Left cardiac atrium (tissue), 4 donors: ENCODE measurements at regions not wholly inside any gene's neighbourhood (a gene's known extent, or its start where the extent isn't known, plus 50 kb on each side); places are given as distances from the start of the nearest gene placed in this dataset.
A peak's percentile ranks its signal among the peaks of the same experiment; 100 is the strongest.
"Not testable (repeated sequence)": the region's sequence is repeated elsewhere in the genome, so short reads cannot be mapped to it uniquely, and the experiment has no call there.

Experiments
- ATAC-seq, 2 donors: fragments of 200-7000 bp; cut with Tn5 transposase; one replicate each; pipeline ENCODE4 v1.9.1; 2020; ENCODE audit warnings: mild to moderate bottlenecking in 2 of 2, moderate library complexity in 2 of 2
- DNase-seq: peaks from one replicate; pipeline ENCODE4 v3.0.0-alpha.2; 2020
- intact Hi-C, 2 donors: fragments of 100-400 bp; cut with DNase I; formaldehyde crosslinking; loops; one replicate each; pipeline versions ENCODE4 v1.14.1 to v1.15.1; 2022 to 2023
- donor health status: DM: no; HTN: yes; CAD: no.
- donor health status: DM: no; HTN: yes; CAD: no; lungs with severe emphysema.
- donor health status: DM: yes; HTN: yes; CAD: no.
- donor health status: Dilated cardiomyopathy.

DNA sequence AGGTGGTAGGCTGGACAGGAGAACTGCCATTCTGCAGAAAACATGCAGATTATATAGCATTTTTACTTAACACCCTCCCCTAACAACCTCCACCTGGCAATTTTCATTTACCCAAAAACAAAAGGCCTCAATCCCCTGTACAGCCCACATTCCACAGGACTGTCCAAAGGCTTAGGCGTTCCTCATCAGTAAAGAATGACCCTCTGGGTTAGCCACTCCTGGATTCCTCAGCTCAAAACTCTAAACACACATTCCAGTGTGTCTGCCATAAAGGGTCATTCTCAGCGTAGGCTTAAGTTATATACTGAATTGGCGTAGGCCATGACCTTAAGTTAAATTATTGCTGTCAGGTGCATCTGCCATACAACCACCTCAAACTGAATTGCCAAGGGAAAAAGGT, 261.8 kb upstream of the CHAC2 start:
- no peak for DNase-seq
- intact Hi-C loops, result no loop called here
- no peak for ATAC-seq

DNA sequence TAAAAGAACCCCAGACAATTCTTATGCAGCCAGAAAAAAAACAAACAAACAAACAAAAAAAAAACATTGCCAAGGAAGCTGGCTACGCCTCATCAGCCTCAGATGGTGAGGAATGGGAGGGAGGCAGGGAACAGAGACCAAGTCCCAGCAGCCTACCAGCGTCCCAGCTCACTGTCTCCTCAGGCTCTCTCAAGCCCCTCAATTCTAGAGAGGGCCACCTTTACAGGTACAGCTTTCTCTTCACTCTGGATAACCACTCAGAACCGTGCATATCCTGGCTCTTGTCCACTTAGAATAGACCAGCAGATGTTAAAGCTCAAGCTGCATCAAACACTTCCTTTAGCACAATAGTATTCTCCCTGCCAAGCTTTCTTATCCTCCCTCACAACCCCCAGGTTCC, 263.1 kb upstream of the CHAC2 start:
- intact Hi-C loops, result no loop called here
- DNase-seq (no peak), ATAC-seq (no peak)

DNA sequence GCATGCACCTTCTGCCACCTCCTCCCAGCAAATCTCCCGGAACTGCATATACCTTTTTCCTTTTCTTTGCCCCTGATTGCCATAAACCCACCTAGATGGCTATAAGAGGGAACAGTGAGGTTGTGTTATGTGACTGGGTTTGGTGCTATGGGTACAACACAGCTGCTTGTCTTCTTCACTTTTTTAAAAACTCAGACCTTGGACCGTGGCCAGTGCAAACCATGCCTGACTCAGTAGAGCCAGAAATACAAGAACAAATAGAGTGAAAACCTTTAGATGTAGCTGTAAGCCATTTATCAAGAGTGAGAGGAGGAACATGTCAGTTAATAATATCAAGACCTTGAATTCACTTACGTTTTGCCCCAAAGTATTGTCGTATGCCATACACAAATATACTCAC, 267.4 kb upstream of the CHAC2 start:
- DNase-seq (no peak), ATAC-seq (no peak)
- intact Hi-C loops, result no loop called here

DNA sequence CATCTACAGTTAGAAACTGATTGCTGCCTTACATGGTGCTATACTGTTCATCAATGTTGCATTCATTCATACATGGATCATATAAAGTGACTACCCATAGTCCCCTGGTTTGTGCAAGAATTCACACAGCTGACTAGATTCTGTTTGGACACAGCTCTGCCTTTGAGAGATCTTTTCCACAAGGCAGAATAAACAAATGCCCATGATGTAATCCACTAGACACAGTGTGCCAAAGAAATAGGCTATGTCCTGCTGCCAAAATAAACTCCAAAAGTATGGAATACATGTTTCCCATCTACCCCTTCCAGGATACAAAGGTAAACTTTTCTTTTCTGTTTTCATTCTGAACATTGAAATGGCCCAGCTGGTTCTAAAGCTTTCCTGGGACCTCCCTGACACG, 269.4 kb upstream of the CHAC2 start:
- intact Hi-C loops, result no loop called here
- peak; percentile 68 to 82 for ATAC-seq

DNA sequence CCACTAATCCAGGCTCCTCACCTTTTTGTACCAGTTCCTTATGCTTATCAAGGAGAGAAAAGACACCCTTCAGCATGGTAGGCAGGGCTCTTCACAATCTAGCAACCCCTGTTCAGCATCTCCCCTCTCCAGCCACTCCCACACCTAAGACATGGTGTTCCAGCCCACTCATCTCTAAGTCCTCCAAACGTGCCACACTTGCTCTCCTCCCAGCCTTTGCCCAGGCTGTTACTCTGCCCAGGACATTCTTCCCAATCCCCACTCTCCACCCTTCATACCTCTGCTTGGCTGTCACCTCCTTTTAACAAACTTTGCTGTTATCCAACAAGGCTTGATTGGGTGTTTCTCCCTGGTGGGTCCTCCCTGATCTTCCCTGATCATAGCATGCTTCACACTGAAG, 270.6 kb upstream of the CHAC2 start:
- ATAC-seq (no peak), DNase-seq (no peak)
- intact Hi-C loops, result no loop called here

More for the DNA sequence above, 269.4 kb upstream of the CHAC2 start:
- no peak for DNase-seq

DNA sequence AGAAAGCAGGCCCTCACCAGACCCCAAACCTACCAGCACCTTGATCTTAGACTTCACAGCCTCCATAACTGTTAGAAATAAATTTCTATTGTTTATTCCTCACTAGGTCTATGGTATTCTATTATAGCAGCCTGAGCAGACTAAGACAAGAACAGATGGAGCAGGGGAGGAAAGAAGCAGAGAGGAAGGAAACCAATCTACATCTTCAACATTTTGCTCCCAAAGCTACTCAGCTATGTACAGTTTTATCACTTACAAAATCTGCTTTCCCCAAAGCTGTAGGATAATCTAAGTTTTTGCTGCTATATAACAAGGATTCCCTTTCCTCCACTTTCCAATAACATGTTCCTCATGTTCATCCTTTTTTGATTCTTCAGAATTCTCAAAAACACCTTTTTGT, 274.4 kb upstream of the CHAC2 start:
- DNase-seq (no peak), ATAC-seq (no peak)
- intact Hi-C loops, result no loop called here

DNA sequence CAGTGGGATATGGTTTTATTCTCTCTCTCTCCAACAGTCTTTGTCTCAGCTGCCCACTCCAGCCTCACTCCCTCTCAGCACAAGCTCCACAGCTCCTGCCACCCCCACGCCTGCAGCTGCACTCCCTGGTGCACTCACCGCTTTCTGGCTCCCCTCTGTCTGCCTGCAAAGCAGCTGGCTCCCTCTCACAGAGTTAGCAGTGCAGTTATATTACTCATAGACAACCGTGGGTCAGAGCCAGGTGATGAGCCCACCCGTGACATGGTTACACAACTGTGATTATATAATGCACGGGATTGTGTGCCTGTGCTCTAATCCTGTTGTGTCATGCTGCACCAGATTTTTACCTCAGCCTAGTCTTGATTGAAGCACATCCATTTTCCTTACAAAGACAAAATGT, 276.9 kb upstream of the CHAC2 start:
- intact Hi-C loops, result no loop called here
- DNase-seq (peak; percentile 31), ATAC-seq (peak in 1 of 2 donors; percentile 98)

DNA sequence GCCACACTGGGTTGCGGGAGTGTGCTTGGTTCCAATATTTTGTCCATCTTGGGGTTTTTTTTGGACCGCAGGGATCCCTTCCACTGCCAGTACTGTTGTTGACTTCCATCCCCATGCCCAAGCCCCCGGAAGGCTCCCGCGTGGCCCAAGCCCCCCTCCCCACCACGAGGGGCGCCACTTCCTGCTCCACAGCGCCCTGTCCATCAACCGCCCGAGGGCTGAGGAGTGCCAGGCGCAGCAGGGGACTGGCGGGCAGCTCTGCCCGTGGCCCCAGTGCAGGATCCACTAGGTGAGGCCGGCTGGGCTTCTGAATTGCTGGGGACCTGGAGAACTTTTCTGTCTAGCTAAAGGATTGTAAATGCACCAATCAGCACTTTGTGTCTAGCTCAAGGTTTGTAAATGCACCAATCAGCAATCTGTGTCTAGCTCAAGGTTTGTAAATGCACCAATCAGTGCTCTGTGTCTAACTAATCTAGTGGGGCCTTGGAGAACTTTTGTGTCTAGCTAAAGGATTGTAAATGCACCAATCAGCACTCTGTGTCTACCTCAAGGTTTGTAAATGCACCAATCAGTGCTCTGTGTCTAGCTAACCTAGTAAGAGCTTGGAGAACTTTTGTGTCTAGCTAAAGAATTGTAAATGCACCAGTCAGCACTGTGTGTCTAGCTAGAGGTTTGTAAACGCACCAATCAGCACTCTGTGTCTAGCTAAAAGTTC, 281.3 kb upstream of the CHAC2 start:
- intact Hi-C loops, ATAC-seq, DNase-seq: not testable (repeated sequence)

DNA sequence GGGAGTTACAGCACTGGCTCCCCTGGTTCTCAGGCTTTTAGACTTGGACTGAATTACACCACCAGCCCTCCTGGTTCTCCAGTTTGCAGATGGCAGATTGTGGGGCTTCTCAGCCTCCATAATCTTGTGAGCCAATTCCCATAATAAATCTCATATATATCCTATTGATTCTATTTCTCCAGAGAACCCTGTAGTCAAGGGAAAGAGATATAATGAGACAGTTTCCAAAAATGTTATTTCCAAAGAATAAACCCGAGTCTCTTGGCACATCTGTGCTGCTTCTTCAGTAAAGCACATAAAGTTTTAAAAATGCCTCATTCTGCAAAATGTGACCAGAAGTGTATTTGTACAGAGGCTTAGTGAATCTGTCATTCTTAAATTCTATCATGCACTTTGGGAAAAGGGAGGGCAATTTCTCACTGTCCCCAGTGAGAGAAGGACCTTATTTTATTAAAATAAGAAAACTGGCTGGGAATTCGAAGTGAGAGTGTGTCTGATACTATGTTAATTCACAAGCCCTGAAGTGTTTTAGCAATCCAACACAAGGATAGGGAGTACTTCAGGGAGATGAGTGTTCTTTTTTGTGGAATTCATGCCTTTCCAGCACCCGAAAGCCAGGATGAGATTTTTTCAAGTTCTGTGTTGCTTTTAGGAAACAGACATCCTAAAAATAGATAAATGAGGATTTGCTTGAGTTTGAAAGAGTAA, 282.4 kb upstream of the CHAC2 start:
- no peak for DNase-seq
- intact Hi-C loops, result no loop called here
- ATAC-seq, result no peak

DNA sequence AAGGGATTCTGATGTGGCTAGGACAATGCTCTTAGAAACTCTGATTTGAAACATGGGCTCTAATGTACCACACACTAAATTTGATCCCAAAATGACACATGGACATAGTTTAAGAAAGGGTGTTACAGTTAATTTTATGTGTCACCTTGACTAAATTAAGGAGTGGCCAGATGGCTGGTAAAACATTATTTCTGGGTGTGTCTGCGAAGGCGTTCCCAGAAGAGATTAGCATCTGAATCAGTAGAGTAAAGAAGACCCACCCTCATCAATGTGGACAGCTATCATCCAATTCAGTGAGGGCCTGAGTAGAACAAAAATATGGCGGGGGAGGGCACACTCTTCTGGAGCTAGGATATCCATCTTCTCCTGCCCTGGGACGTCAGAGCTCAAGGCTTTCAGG, 283.1 kb upstream of the CHAC2 start:
- intact Hi-C loops, result no loop called here
- DNase-seq, result no peak
- no peak for ATAC-seq

DNA sequence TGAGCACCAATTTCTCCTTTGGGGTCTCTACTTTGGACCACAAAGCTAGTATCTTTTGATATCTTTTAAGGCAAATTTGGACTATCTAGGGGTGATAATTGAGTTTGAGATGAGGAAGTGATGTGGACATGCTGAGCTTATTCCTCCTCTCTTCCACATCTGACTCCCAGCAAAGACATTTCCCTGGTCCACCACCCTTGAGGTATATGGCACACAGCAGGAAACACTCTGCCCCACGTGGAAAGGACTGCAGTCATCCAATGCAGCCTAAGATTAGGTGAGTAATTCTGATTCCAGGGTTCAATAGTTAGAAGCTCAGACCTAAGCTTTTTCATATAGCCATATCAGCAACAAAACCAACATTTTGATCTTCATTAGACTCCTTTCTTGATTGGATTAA, 290.1 kb upstream of the CHAC2 start:
- DNase-seq, result no peak
- ATAC-seq, result no peak
- intact Hi-C loops, result no loop called here

DNA sequence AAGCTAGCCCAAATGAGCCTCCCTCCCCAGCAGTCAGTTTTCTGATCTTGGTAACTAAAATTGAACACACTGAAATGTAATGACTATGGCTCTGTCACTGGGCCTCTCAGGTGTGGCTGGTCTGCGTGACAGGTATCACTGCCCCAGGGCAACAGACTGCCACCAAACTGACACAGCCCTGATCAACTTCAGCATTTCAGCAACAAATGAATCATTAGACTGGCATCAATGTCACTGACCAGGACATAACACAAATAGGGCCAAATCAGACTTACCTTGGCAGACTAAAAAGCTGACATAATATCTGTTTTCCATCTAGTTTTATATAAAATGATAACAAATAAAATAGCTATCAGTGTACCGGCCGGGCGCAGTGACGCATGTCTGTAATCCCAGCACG, 290.8 kb upstream of the CHAC2 start:
- intact Hi-C loops, result no loop called here
- no peak for DNase-seq
- ATAC-seq, result no peak

DNA sequence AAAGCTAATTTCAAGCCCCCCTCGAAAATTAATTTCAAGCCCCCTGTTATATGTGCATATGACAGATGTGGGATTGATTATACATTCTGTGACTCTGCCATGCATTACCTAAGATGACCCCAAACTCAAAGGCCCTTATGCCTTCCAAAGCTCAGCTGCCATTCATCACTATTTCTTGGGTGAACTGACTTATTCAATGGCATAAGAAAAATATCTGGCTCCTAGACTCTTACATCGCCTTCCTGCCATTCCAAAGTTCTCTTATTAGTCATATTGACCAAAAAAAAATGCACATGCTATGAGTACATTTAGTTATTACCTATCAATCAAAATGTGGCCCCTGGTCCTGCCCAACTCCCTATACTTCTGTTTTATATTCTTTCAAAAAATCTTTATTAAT, 291.8 kb upstream of the CHAC2 start:
- DNase-seq (no peak), ATAC-seq (no peak)
- intact Hi-C loops, result no loop called here

DNA sequence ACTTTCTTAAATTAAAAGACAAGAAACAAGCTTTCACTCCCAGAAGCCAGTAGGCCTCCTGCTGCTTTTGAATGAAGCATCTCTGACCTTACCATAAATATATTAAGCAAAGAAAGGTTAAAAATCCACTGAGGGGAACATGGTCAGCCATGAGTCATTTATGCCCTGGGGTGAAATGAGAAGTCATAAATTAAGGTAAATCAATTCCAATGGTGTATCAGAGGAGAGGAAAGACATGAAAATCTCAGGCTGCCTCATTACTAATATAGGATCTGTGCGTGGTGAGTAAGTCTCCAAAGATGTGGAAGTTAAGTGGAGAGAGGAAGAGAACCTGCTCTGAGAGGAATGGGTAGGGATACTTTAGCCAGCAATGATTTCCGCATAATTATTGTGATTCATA, 292.3 kb upstream of the CHAC2 start:
- intact Hi-C loops, result no loop called here
- ATAC-seq (no peak), DNase-seq (no peak)

DNA sequence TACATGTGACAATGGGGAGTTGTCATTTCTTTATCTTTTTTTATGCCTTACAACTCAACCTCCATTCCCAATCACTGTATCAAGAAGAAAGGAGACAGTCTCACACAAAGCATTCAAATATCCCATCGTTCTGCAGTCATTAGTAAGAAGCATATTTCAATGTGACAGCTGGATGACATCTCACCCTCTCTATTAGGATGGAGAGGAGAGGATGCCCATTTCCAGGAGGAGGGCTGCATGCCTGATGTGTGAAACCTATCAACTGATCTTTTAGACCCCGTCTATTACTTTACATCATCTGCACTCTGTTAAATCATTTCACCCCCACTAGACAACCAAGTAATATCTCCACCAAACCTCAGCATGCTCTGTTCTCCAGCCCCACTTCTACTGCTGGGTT, 292.7 kb upstream of the CHAC2 start:
- ATAC-seq (no peak), DNase-seq (no peak)
- intact Hi-C loops, result no loop called here

DNA sequence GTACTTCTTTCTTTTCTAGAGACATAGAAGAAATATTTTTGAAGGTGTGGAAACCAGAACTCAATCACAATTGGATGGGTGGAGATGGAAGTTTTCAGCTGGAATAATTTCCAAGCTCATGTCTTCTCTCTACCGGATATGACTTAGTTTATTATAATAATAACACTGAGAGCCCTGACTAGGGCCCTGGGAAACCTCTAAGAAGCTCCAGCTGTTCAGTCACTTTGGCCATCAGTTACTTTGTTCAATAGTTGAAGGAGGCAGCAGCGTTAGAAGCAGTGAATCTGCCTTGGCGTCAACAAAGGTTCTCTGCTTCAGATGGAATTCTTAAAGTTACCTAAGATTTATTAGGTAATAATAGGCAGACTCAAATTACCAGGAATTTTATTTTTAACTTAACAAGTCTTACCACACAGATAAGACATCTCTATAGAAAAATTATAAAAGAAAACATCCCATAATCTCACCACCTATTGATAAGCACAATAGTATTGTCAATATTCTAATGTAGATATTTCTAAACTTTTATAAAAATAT, 293.8 kb upstream of the CHAC2 start:
- intact Hi-C loops, result no loop called here
- ATAC-seq, result no peak
- no peak for DNase-seq

DNA sequence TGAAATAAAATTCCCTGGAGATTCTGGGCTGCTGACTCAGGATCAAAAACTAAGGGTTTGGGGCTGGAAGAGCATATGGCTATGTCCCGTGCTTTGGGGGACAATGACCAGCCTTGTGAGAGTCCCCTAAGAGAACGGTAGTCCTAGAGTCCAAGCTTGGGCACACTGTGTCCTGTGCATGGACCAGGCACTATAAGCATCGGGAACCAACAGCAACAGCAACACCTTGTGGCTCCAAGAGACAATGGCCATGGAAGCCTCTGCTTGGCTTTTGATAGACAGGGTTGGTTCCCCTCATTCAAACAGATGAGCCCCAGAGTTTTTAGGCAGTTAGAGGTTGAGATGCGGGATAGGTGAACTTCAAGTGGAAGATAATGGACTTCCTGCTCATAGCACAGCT, 294.4 kb upstream of the CHAC2 start:
- intact Hi-C loops, result no loop called here
- ATAC-seq (no peak), DNase-seq (no peak)

DNA sequence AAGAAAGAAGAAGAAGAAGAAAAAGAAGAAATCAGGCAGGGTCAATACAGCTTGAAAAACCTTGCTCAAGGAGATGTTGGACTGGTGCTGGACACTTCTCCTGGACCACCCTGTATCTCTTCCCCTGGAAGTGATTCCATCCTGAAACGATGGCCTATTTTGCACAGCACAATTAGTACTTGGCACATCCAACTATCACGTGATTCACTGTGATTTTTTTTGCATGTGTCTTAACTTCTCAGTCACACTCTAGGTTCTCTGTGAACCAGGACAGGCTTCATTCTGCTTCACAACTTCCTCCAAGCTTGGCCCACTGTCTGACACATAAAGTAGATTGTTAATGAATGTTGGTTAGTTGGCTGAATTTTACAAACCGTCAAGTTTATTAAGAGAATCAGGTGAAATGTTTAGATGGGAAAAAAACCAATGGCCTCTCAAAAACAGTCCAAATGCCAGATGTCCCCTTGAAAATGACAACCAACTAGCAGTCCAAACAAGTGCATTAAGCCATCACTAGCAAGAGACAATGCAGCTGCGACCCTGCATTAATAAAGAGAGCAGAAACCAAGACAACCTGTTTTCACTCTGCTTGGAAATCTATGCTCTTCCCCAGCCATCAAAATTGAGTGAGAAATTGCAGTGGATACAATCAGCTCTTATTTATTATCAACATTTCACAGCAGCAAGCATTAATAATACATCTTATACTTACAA, 300.0 kb upstream of the CHAC2 start:
- DNase-seq (no peak), ATAC-seq (no peak)
- intact Hi-C loops, result no loop called here

DNA sequence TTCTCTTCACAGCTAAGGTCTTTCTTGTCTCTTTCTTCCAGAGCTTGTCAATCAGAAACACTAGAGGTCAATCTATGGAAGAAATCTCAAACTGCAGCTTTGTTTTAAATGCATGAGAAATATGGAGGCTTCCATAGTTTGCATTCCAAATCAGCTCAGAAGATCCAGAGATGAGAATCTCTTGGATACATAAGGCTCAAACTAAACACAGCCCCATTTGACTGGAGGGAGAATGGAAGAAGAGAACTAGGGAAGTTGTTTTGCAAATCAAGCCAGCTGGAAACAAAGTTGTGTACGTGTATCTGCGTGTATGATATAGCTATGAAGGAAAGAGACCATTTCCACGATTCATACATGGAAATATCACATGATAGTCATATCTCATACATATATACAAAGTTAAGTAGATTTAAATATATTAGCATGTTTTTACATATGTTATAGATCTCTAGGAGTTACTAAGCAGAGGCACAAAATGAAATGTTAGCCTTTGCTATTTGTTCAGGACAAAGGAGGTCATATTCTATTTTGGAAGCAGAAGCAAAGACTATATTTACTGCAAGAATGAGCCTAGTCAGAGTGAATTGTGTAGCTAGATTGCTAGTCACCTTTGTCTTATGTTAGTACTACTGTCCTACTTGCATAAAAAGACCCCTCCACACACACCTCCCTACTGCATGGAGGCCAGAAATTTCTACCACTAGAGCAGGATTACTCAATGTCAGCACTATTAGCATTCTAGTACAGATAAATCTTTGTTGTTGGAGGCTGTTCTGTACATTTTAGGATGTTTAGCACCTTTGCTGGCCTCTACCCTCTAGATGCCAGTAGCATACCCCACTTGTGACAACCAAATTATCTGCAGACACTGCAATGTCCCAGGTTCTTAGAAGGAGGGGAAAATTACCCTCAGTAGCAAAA, 303.5 kb upstream of the CHAC2 start:
- DNase-seq, result no peak
- intact Hi-C loops, result no loop called here
- ATAC-seq, result no peak
